Activated CD4-positive, alpha-beta T cell treated with anti-CD3 and anti-CD28 coated beads, Interleukin-2, Interleukin-6, amounts not matched to agents 100 ng/mL and 50 ng/mL, durations not matched to agents 16 hours and 8 hours (primary cell): ENCODE measurements at regions not wholly inside any gene's neighbourhood (a gene's known extent, or its start where the extent isn't known, plus 50 kb on each side); places are given as distances from the start of the nearest gene placed in this dataset.

Experiments used
- DNase-seq: peaks from one replicate; pipeline ENCODE4 v3.0.0-alpha.2; 2020

DNA sequence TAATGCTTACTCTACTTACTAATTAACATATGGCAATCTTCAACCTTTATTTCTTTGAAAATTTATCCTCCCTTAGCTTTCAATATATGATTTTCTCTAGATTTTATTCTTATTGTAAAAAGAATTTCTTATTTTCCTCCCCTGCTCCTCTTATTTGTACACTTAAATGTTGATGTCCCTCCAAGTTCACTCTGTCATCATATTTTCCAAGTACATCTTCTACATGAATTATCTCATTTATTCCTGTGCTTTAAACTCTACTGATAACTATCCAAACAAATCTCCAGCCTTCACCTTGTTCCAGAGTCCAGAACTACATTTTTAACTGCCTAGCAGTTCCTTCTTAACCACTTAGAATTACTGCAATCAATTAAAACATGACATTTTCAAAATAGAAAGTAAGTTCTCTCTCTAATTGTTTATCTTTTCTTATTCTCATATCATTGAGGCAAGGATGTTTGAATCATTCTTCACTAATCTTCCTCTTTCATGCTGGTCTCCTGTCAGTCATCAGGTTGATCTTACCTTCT is 261.6 kb upstream of the FAR2 start:
- DNase-seq: no peak

DNA sequence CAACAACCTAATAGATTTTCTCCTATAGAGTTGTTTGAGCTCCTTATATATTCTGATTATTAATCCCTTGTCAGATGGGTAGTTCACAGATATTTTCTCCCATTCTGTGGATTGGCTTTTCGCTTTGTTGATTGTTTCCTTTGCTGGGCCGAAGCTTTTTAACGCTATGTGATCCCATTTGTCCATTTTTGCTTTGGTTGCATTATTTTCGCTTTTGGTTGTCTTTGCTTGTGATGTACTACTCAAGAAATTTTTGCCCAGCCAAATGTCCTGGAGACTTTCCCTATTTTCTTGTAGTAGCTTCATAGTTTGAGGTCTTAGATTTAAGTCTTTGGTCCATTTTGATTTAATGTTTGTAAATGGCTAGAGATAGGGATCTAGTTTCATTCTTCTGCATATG is 258.4 kb upstream of the FAR2 start:
- DNase-seq: no peak

DNA sequence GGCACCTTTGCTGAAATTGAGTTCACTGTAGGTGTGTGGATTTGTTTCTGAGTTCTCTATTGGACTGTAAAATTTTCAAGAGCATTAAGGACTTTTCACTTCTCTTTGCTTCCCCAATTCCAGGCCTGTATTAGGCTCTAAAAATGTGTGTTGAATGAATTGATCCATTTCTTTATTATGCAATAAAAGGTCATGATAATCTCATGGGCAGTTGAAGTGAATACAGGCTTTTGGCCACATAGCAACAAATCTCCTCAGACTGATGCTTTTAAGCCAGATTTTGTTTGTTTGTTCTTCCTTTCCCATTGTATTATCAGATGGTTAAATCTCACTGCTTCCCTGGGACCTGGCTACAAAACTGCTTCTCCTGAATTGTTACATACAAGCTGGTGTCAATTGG is 258.0 kb upstream of the FAR2 start:
- DNase-seq: no peak

DNA sequence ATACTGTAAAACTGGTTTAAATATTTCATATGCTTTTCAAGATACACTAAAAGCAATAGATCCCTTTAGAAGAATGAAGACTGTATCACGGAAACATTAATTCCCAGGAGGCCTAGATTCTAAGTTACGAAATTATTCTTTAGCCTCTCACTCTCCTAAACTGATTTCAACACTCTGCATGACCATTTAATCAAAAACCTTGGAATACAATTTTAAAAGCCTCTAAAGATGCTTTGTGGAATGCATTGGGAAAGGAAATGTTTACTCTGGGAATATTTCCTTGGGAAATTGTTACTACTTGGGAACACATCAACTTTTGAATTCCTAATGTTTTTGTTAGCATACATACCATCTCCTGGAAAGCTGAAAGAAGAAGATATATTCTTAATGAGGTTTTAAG is 255.7 kb upstream of the FAR2 start:
- DNase-seq: no peak

DNA sequence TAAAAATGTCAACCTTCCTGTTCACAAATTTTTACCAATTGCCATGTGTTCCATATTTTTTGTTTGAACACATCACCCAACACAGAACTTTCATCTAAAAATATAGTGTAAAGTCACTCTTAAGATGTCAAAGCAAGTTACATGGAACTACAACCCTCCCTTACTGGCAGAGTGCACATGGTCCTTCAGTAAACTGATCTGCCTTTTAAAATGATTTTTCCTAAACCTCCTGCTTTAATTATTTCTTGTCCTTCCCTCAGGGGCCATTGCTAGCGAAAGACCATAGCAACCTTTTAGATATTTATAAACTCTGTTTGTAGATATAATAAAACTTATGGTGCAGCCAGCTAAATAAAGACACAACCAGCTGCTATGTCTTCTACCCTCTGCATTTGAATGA is 255.2 kb upstream of the FAR2 start:
- DNase-seq: no peak

DNA sequence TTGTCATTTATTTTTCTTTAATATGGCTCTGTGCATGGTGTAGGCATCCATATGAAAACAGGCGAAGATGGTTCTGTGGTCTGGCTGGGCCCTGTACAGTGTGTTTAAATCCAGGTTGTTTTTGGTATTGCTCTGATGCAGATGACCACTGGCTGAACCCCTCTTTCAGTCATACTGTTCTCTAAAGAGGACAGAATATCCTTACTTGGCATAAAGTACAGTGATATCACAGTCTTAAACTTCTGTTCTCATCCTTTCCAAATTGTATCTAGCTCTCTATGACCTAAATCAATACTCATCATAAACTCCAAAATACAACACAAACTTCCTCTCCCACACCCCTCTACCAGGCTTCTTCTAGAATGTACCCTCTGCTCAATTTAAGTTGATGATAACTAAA is 252.7 kb upstream of the FAR2 start:
- no peak for DNase-seq

DNA sequence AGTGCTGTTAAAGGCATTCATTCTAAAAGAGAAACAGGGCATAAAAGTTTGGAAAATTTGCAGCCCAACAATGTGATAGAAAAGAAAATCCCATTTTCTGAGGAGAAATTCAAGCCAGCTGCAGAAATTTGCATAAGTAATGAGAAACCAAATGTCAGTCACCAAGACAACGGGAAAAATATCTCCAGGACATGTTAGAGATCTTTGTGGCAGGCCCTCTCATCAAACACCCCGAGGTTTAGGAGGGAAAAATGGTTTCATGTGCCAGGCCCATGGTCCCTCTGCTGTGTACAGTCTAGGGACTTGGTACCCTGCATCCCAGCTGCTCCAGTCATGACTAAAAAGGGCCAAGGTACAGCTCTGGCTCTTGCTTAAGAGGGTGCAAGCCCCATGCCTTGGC is 251.0 kb upstream of the FAR2 start:
- no peak for DNase-seq

DNA sequence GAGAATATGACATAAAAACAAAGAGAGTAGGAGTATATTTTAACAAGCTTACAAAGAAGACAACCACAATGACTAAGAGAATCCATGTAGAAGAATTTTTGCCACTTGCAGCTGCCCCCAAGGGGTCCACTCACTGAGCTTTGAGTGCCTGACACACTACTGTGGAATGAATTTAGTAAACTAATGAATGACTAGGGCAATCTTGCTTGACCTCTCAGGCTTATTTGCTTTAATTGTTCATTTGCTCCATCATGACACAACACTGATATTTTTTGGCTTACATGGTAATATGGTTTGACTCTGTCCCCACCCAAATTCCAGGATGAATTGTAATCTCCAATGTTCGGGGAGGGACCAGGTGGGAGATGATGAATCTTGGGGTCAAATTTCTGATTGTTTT is 249.1 kb upstream of the FAR2 start:
- no peak for DNase-seq

DNA sequence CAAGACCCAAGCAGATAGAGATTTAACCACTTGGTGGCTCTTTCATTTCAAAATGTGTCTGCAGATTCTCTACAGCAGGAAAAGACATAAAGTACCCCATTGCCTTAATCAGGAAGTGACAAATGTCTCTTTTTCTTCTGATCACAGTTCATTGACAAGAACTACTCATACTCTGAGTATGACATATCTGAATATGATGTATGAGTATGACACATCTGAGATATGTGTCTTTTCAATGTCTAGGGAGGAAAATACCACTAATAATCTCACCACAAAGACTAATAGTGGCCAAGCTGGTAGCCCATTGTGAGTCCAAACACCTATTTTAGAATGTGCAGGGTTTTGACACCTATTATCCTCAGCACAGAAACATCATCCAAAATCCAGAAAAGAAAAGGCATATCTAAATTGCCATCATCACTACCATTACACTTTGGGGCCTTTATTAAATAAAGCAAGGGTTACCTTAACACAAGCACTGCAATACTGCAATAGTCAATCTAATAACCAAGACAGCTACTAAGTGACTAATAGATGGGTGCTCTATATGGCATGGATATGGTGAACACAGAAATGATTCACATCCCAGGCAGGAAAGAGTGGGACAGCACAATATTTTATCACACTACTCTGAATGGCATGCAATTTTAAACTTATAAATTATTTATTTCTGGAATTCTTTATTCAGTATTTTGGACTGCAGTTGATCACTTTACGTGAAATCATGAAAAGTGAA is 243.7 kb upstream of the FAR2 start:
- no peak for DNase-seq

DNA sequence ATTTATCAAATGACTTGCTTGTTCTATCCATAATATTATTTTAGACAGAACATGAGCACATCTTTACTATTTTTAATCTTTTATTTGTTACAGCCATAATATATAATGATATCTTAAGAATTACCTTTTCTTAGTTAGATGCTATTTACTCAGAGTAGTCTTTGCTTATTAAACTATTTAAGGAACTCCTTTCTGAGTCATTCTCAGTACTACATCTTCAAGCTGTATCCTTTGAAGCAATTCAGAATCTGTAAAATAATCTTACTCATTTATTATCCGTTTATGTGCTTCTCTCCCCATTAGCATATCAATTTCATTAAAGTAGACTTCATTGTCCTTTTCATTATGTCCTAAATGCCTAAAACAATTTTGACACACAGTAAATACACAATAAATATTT is 240.4 kb upstream of the FAR2 start:
- DNase-seq: no peak

DNA sequence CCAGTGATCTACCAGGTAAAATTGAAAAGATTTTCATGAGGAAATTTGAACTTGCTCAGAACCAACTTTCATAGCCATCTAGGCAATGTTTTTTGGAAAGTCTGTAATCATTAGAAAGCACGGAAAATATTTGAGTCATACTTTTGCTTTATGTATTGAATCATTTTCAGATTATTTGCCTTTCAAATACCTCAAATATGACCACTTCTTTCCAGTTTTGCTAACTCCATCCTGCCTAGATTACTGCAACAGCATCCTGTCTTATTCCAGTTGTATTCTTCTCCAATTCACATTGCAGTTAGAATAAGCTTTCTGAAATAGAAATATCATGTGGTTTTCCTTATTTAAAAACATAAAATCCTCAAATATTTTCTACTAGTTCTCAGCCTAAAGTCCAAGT is 239.8 kb upstream of the FAR2 start:
- no peak for DNase-seq

DNA sequence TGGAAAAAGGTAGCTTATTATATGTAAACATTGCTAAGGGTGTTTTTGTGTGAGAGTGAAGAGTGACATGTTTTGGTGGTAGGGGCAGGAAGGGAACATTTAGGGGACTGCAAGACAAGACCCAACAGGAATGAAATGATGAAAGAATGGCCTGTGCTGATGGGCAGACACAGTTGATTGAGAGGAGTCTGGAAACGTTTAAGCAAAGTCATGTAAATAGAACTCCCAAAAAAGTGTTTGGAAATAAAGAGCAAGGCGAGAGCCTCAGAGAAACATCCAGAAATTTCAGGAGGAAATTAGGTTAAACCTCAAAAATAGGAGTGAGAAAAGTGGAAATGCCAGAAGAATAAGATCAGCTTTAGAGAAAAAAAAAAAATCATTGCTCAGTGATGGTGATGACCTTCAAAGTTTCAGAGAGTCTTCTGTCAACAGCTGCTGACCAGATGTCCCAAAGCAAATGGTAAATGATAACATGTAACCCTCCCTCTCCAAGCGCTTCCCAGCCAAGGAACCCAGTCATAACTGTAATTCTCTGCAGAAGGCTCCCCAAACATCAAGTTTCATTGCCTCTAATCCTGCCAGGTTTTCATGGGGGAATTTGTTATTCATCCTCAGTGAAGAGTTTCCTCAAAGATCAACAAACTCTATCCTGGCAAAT is 223.2 kb upstream of the FAR2 start:
- DNase-seq: no peak

DNA sequence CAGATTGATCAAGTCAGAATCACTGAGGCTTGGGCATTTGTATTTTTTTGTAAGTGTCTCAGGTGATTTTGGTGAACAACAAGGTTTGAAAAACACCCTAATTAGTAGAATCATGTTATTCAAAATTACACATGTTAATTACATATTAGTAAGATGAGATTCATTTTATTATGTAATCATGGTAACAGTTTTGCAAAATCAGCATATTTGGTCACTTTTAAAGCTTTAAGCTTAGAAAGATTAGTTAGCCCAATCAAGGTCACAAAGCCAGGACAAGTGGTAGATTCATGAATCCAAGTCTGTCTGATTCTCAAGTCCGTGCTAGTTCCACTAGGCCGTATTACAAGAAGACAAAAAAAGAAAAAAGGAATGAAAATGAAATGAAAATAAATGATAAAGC is 218.4 kb upstream of the FAR2 start:
- no peak for DNase-seq

DNA sequence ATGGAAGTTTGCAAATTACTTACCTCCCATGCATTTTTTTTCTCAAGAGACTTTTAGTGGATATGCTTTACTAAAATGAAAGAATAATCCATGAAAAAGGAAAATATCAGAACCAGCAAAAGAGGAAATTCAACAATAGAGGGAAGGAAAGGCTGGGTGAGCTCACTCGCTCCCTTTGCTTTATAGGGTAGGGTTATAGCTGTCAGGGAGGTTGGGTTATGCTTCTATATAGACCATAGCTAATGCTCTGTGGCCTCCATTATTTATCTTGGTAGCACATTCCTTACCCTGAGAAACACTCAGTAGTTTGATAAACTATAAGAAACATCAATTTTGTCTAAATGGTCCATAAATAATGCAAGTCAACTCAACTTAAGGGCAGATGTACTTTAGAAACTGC is 215.9 kb upstream of the FAR2 start:
- DNase-seq: no peak

DNA sequence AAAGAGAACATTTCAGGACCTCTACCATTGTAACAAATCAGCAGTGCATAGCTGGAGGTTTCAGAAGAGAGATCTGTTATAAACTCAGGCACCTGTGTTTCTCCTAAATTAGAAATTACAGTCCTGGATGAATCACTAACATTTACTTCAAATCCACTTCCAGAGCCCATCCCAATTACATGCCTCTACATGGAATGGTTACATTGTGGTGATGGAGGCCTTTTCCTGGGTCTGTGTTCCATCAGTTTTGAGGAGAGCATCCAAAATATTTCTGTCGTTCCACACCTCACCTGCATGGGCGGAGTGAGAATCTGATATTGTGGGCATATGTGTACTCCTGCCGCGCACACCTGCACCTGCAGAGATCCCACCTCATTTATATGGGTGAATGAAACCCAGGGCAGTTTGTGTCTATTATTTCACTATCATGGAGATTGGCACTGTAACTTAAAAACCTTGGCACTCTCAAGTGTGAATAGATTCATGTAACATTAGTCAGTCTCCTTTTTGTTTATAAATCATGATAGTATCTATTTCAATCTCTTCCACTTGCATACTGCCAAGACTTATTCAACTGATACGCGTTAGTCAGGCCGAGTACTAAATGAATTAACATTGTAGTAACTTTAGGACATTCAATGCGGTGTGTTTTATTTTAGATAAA is 215.1 kb upstream of the FAR2 start:
- DNase-seq: no peak

DNA sequence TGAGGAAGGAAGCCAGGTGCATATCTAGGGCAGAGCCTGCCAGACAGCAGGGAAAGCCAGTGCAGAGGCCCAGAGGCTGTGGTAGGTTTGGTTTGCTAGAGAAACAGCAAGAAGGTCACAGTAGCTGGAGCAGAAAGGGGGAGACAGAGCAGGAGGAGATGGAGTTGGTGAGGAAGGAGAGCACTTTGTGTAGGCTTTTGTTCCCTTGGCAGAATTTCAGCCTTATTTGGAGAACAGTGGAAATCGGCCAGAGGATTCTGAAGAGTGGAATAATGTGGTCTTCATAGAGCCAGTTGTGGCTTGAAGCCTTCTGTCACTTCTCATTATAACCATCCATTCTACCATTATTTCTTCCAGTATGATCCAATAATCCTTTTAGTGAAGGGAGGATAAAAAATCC is 212.9 kb upstream of the FAR2 start:
- DNase-seq: no peak

DNA sequence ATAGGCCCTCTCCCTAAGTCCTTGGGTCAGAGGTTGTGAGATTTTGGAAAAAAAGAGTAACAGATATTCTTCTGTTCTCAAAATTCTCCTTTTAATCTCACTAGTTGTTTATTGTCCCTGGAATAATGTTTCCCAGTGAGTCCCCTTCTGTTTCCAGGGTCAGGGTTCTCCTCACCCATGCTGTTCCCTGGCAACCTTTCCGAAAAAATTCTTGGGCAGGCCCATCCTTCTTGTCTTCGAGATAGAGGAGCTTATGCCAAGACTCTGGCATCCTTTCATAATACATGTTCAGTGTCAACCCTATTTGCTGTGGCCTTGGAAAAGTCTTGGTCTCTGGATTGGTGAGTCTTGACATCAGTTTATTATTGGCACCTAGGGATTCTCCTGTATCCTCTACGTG is 212.4 kb upstream of the FAR2 start:
- DNase-seq: no peak

DNA sequence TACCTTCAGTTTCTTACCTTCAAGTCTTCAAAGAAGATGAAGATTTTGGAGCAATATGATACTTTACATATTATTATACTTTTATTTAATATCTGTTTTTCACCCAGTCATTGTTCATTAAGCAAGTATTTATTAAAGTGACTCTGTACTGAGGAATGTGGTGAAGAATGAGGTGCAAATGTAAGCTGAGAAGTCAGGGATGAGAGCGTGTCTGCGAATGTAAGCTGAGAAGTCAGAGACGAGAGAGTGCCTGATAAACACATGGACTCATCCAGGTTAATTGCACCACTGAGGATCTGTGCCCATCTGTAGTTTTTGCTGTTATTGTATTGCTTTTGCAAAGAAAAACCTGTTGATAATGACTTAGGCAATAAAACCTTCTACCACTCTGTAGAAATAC is 211.9 kb upstream of the FAR2 start:
- DNase-seq: no peak

DNA sequence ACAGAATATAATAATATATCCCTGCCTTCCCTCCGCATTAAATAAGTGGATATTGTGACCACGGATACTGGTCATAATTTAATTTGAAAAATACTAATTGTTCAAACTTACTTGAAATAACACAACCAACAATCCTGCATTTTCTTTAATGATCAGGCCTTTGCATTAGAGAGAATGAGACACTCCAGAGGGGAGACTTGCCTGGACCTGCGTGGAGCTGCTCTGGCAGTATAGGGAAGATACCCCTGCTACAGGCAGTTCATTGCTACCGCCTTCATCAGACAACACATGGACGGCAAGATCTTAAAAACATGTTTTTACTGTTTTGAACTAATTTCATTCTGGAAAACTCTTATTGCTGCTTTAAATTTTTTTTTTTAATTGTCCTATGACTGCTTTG is 211.0 kb upstream of the FAR2 start:
- no peak for DNase-seq

DNA sequence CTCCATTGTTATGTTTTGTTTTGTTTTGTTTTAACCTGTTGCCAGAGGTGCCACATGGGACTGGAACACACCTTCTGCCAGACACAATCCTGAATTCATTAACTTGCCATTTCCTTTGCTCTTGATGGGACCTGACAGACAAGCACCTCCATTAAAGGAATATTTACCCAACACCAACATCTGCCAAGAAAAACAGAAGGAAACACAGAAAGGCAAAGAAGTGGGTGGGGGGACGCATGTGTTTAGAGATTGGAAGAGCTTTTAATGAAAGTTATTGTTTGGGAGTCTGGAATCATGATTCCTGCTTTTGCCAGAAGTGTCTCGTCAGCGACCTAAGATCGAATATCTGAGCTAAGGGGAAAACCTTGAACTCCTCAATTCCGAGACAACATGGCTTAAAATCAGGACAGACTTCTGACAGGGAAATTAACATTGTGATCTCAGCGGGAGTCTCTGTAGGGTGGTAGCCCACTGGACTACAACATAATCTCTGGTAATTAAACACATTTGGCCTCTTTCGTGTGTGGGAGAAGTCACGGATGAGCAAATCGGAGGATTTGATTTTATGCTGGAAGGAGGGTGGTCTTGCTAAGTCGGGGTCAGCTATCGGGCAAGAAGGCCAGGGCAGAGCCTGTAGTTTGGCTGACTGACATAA is 210.4 kb upstream of the FAR2 start:
- no peak for DNase-seq

DNA sequence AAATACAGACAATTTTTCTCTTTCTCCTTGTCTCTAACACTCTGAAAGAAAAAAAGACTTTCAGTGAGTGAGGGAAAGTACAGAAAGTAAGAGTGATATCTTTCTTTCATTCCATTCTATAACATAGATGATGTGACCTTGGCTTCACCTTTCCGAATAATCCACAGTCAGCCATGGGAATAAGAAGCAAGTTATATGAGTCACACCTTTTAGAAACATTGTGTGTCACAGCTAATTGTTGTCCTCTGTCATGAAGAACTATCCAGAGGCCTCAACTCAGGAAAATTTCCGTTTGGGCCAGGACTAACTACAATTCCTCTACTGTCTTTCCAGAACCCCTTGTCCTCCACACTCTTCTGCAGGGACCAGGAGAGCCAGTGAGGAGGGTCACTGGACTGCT is 209.7 kb upstream of the FAR2 start:
- no peak for DNase-seq

DNA sequence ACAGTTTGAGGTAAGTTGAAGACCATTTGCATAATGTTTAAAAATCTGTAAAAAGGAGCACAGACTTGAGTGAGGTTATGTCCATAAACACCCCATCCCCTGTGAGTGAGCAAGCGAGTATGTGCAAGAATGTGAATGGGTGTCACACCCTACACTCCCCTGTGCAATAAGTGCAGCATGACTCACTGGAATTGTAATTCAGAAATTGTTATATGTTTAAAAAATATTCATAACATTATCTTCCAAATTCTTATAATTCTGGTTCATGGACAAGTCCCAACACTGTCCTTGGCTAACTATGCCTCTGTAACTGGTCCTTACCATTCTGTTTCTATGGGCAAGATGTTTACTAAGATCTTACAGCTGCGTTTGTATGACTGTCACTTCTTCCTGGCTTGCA is 207.8 kb upstream of the FAR2 start:
- no peak for DNase-seq

DNA sequence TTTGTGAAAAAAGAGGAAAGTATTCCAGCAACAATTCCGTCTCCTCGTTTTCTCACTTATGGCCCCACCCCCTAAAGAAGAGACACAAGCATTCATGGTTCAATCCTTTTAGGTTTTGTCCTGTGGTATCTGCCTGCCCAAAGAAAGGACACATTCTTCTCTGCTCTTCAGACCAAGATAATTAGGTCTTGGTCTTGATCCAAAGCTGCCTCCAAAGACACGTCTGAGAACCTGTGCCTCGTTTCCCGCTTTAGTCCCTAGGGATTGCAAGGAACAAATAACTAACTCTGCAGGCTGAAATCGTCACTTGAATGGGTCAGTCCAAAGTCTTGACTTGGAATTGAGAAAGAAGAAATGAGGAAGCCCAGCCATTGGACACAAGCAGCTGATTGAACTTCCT is 202.7 kb upstream of the FAR2 start:
- no peak for DNase-seq

DNA sequence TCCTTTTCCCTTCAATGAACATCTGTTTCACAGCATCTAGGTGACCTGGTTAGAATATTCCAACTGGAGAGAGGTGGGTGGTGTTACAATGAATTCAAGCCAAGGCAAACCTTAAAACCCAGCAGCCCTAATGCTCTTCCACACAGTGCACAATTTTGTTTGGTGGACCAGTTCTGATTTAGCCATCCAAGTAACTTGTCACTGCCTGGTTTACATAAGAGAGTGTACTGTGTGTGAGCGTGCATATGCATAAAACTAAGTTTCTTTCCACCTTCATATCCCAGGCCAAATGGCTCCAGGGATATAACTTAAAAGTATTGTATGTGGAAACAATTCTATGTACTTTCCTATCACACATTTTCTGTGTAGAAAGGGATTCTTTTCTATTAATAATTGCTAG is 200.4 kb upstream of the FAR2 start:
- DNase-seq: no peak
